RWPE1 (cell line): ENCODE measurements at regions not wholly inside any gene's neighbourhood (a gene's known extent, or its start where the extent isn't known, plus 50 kb on each side); places are given as distances from the start of the nearest gene placed in this dataset.
"Not testable (repeated sequence)": the region's sequence is repeated elsewhere in the genome, so short reads cannot be mapped to it uniquely, and the experiment has no call there.

ENCODE experiments used
- CTCF ChIA-PET: fragments of 350-600 bp; sonication (Branson Sonifier 250); formaldehyde crosslinking; extraction: SDS; loops from one replicate; lab custom pipeline; 2021; lab: Yijun Ruan, JAX
- POLR2A ChIA-PET: fragments of 400-600 bp; formaldehyde crosslinking; extraction: SDS; loops from one replicate; lab custom pipeline; 2020; ENCODE audit warnings: antibody characterized with exemption; ENCODE audit not compliant: low non-redundant PET; lab: Yijun Ruan, JAX
- DNase-seq: peaks from one replicate; pipeline ENCODE4 v3.0.0; 2012; ENCODE audit warnings: low spot score
- H3K27ac ChIP-seq: fragments of 450-650 bp; 2 replicates; pipeline ENCODE4 v1.5.1; 2017
- TF ChIP-seq, protein P1 (sequence below): fragments of 450-650 bp; conservative IDR thresholded peaks from 2 replicates; pipeline ENCODE4 v1.5.1; 2017; ENCODE audit warnings: low read depth, mild to moderate bottlenecking

DNA sequence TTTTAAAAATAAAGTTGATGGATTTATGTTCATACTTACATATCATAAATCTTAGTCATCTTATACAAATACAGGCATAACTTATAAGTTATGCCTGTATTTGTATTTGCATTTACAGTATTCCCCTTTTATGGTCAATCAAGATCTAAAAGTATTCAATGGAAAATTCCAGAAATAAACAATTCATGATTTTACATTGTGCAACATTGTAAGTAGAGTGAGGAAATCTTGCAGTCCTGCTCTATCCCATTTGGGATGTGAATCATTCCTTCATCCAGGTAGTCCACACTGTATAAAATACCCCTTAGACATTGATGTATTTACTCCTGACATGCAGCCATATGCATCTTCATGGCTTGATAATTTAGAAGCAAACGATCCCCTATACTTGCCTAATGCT is 795.3 kb downstream of the SLITRK1 start:
- POLR2A ChIA-PET, result no interaction called here
- no peak for DNase-seq
- CTCF ChIA-PET, result no interaction called here
- H3K27ac ChIP-seq, result no peak overlapping the region
- TF ChIP-seq, protein P1, sequence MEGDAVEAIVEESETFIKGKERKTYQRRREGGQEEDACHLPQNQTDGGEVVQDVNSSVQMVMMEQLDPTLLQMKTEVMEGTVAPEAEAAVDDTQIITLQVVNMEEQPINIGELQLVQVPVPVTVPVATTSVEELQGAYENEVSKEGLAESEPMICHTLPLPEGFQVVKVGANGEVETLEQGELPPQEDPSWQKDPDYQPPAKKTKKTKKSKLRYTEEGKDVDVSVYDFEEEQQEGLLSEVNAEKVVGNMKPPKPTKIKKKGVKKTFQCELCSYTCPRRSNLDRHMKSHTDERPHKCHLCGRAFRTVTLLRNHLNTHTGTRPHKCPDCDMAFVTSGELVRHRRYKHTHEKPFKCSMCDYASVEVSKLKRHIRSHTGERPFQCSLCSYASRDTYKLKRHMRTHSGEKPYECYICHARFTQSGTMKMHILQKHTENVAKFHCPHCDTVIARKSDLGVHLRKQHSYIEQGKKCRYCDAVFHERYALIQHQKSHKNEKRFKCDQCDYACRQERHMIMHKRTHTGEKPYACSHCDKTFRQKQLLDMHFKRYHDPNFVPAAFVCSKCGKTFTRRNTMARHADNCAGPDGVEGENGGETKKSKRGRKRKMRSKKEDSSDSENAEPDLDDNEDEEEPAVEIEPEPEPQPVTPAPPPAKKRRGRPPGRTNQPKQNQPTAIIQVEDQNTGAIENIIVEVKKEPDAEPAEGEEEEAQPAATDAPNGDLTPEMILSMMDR, result no peak

DNA sequence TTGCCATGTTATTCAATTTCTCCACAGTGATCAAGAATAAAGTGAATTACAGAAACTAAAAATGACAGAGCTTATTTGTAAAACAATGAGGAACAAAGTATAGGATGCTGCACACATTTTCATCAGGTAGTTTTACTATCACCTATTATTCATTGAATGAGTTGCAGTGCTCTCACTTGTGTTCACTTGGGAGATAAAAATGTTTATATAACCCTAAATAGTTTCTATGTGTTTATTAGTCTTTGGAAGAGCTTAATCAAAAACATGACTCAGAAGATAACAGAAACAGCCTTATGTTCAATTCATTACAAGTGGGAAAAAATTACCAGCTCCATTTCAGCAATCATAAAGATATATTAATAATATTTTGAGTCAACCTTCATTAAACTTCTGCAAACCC is 796.2 kb downstream of the SLITRK1 start:
- no peak for DNase-seq
- TF ChIP-seq, protein P1, result no peak
- ChIA-PET POLR2A (no interaction called here), CTCF (no interaction called here)
- no peak overlapping the region for H3K27ac ChIP-seq

DNA sequence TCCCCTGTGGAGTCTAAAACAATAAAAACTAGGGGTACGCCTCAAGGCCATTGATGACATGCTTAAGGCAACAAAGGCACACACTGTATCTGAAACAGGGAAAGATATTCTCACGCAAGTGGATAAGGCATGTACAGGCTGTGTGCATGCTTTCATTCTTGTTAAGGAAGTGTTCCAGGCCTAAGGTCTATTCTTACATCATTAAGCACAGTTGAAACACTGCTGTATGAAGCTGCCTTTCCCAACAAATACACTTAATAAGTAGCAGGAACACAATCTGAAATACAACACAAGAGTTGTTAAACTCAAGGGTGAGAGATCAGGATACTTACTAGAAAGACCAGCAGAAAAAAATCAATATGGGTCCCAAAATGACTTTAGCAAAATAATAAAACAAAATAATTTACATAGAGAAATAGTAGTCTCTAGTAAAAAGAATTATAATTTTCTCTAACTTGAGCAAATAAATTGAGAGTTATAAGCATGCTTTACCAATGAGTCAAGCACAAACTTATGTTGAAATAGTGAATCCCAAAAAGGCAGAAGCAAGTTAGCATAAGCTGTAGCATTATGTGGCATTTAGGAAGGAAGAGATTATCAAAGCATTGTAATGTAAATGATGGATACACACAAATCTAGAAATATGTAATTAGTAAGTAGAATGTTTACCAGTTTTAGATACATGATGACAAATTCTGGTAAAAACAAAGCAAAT is 796.9 kb downstream of the SLITRK1 start:
- no peak overlapping the region for H3K27ac ChIP-seq
- ChIA-PET POLR2A (no interaction called here), CTCF (no interaction called here)
- DNase-seq, result no peak
- TF ChIP-seq, protein P1, result no peak

DNA sequence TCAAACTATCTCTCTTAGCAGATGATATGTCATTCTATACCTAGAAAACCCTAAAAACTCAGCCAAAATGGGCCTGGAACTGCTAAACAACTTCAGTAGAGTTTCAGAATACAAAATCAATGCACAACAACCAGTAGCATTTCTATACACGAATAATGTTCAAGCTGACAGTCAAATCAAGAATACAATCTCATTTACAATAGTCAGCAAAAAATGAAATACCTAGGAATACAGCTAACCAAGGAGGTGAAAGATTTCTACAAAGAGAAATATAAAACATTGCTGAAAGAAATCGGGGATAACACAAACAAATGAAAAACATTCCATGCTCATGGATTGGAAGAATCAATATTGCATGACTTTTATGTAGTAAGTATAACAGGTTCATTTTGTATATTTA is 804.8 kb downstream of the SLITRK1 start:
- CTCF ChIA-PET, result no interaction called here

DNA sequence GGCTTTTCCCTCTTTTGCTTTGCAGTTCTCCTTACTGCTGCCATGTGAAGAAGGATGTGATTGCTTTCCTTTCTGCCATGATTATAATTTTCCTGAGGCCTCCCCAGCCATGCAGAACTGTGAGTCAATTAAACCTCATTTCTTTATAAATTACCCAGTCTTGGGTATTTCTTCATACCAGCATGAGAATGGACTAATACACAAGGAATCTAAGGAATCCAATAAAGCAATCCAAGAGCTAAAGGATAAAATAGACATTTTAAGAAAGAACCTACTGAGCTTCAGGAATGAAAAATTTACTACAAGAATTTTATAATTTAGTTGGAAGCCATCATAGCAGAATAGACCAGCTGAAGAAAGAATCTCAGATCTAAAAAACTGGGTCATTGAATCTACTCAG is 808.3 kb downstream of the SLITRK1 start:
- CTCF ChIA-PET, DNase-seq, POLR2A ChIA-PET: not testable (repeated sequence)

More for the DNA sequence above, 804.8 kb downstream of the SLITRK1 start:
- TF ChIP-seq, protein P1, result no peak
- POLR2A ChIA-PET, result no interaction called here
- DNase-seq, result no peak
- no peak overlapping the region for H3K27ac ChIP-seq

DNA sequence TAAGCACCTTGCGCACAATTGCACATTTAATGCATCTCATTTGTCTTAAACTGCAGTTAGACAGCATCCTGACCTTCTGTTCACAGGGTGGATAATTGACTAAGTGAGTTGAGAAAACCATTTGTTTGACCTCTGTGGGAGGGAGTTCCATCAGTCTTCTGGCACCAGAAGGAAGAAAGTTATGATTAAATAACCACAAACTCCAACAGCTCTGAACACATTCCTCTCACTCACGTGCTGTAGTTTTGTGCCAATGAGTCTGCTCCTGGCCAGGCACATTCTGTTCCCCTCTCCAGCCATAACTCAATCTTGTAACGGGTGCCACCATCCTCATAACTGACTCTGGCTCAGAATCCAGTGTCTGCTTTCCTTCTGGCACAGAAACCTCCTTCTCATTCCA is 817.2 kb downstream of the SLITRK1 start:
- ChIA-PET CTCF (no interaction called here), POLR2A (no interaction called here)
- DNase-seq, result peak; percentile 0
- no peak overlapping the region for H3K27ac ChIP-seq
- TF ChIP-seq, protein P1, result no peak

More for the DNA sequence above, 808.3 kb downstream of the SLITRK1 start:
- H3K27ac ChIP-seq, result not testable (repeated sequence)

DNA sequence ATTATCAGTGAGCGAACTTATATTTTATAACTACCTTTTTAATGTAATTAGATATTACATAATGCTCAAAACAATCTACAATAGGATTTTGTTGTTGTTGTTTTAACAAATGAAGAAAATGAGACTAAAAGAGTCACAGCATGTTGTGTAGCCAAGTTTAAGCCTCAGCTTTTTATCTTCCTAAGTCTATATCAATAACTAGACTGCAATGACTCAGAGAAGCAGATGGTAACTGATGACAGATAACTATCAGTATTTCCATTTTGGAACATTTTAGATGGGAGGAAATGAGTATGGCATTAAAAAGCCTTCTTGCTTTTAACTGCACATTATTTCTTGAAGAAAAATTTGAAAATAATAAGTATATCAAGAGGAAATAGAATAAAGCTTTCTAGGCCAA is 825.2 kb downstream of the SLITRK1 start:
- ChIA-PET CTCF (no interaction called here), POLR2A (no interaction called here)
- no peak overlapping the region for H3K27ac ChIP-seq
- no peak for DNase-seq
- TF ChIP-seq, protein P1, result no peak
